GM12875 (cell line): ENCODE measurements at regions not wholly inside any gene's neighbourhood (a gene's known extent, or its start where the extent isn't known, plus 50 kb on each side); places are given as distances from the start of the nearest gene placed in this dataset.

Experiments
- H3K4me3 ChIP-seq: one replicate; pipeline ENCODE4 v1.5.1; 2011; ENCODE audit warnings: low read depth, low read length, control low read depth
- CTCF ChIP-seq: IDR thresholded peaks from 2 replicates; pipeline ENCODE4 v1.5.1; 2011; ENCODE audit warnings: low read depth, mild to moderate bottlenecking, control low read depth, inconsistent platforms, low read length, moderate library complexity, borderline replicate concordance; ENCODE audit not compliant: insufficient read depth

- no peak overlapping the region for H3K4me3 ChIP-seq
- TF ChIP-seq CTCF = no peak
Observed at GRCh38 chr4:79653871-79654270, 245.8 kb upstream of the GK2 start.

GRCh38 chr4:79652738-79653137 is 244.7 kb upstream of the GK2 start:
- no peak for TF ChIP-seq CTCF
- no peak overlapping the region for H3K4me3 ChIP-seq

- TF ChIP-seq CTCF = no peak
- H3K4me3 ChIP-seq = no peak overlapping the region
Observed at GRCh38 chr4:79652232-79652631, 244.2 kb upstream of the GK2 start.

GRCh38 chr4:79651456-79651855 is 243.4 kb upstream of the GK2 start:
- H3K4me3 ChIP-seq = no peak overlapping the region
- TF ChIP-seq CTCF = no peak

- no peak overlapping the region for H3K4me3 ChIP-seq
Observed at GRCh38 chr4:79650794-79651431, 242.9 kb upstream of the GK2 start.

GRCh38 chr4:79650217-79650616 is 242.2 kb upstream of the GK2 start:
- no peak for TF ChIP-seq CTCF
- H3K4me3 ChIP-seq = no peak overlapping the region

More at GRCh38 chr4:79650794-79651431, 242.9 kb upstream of the GK2 start:
- TF ChIP-seq CTCF = no peak

GRCh38 chr4:79645942-79646341 is 237.9 kb upstream of the GK2 start:
- TF ChIP-seq CTCF = no peak

More at GRCh38 chr4:79645942-79646341, 237.9 kb upstream of the GK2 start:
- no peak overlapping the region for H3K4me3 ChIP-seq
